HUES6 (cell line): ENCODE measurements at regions not wholly inside any gene's neighbourhood (a gene's known extent, or its start where the extent isn't known, plus 50 kb on each side); places are given as distances from the start of the nearest gene placed in this dataset.
"Not testable (repeated sequence)": the region's sequence is repeated elsewhere in the genome, so short reads cannot be mapped to it uniquely, and the experiment has no call there.

Experiments used
- H3K27ac ChIP-seq: 2 replicates; pipeline ENCODE4 v1.7.0; 2013; ENCODE audit warnings: low read depth, mild to moderate bottlenecking, low read length, inconsistent platforms
- H3K27me3 ChIP-seq: 2 replicates; pipeline ENCODE4 v1.6.1; 2013; ENCODE audit warnings: low read length; ENCODE audit not compliant: control insufficient read depth, insufficient read depth
- H3K36me3 ChIP-seq: 2 replicates; pipeline ENCODE4 v1.6.1; 2013; ENCODE audit warnings: low read length; ENCODE audit not compliant: control insufficient read depth, insufficient read depth
- H3K4me1 ChIP-seq: 2 replicates; pipeline ENCODE4 v1.6.1; 2013; ENCODE audit warnings: low read length; ENCODE audit not compliant: control insufficient read depth, insufficient read depth
- H3K4me3 ChIP-seq: 2 replicates; pipeline ENCODE4 v1.5.1; 2013; ENCODE audit warnings: low read depth, low read length
- H3K9ac ChIP-seq: one replicate; pipeline ENCODE4 v1.6.1; 2013; ENCODE audit warnings: mild to moderate bottlenecking, low read length
- H3K9me3 ChIP-seq: 2 replicates; pipeline ENCODE4 v1.6.1; 2013; ENCODE audit warnings: low read depth, low read length; ENCODE audit not compliant: control insufficient read depth, insufficient read depth

GRCh38 chr4:13797061-13797460, 169.5 kb upstream of the BOD1L1 start:
- H3K36me3 ChIP-seq = no peaks in the 10 kb centered on the region
- no peak overlapping the region for H3K4me3 ChIP-seq
- H3K9me3 ChIP-seq = peaks cover 22% of the 10 kb centered on the region
- H3K4me1 ChIP-seq = no peaks in the 10 kb centered on the region; the same call in 1 of the 2 replicates
- H3K27ac ChIP-seq = no peak overlapping the region
- no peaks in the 10 kb centered on the region for H3K27me3 ChIP-seq
- no peak overlapping the region for H3K9ac ChIP-seq

DNA sequence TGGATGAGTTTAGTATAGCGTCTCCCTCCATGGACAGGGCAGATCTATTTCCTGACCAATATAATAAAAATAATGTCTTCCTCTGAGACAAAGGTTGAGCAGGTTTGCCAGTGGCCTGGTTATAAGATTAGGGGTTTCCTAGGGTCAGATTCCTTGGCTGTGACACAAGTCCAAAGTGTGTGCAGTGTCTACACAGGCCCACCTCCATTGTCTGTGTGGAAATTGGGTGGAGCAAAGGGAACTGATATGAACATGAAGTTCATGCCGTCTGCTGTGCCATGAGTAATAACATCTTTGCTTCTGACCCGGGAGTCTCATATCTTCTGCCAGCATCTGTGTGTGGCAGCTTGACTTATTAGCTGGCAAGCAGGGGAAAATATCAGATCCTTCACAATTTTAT, 187.7 kb upstream of the BOD1L1 start:
- H3K36me3 ChIP-seq = no peaks in the 10 kb centered on the region
- H3K27ac ChIP-seq = no peak overlapping the region
- no peaks in the 10 kb centered on the region for H3K4me1 ChIP-seq
- H3K9ac ChIP-seq = no peak overlapping the region
- H3K4me3 ChIP-seq = no peak overlapping the region
- no peaks in the 10 kb centered on the region for H3K9me3 ChIP-seq
- no peaks in the 10 kb centered on the region for H3K27me3 ChIP-seq

DNA sequence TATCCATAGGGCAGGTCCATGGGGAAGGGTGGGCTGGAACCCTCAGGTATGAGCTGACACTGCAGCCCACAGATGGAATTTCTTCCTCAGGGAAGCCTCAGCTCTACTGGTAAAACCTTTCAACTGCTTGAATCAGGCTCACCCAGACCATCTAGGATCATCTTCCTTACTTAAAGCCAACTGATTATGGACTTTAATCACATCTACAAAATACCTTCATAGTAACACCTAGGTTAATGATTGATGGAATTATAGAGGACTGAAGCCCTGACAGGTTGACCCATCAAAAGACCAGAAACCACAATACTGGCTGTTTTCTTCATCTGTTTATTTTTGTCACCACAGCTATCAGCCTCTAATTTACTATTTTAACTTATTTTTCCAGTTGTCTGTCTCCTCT, 188.9 kb upstream of the BOD1L1 start:
- Histone ChIP-seq H3K4me1 (no peaks in the 10 kb centered on the region), H3K36me3 (no peaks in the 10 kb centered on the region), H3K27ac (no peak overlapping the region), H3K27me3 (no peaks in the 10 kb centered on the region), H3K4me3 (no peak overlapping the region), H3K9me3 (no peaks in the 10 kb centered on the region), H3K9ac (no peak overlapping the region)

- Histone ChIP-seq H3K27ac (no peak overlapping the region), H3K27me3 (no peaks in the 10 kb centered on the region), H3K9me3 (peaks cover 18% of the 10 kb centered on the region), H3K36me3 (no peaks in the 10 kb centered on the region), H3K9ac (no peak overlapping the region), H3K4me1 (no peaks in the 10 kb centered on the region), H3K4me3 (no peak overlapping the region)
Observed at GRCh38 chr4:13821522-13821921, 194.0 kb upstream of the BOD1L1 start.

DNA sequence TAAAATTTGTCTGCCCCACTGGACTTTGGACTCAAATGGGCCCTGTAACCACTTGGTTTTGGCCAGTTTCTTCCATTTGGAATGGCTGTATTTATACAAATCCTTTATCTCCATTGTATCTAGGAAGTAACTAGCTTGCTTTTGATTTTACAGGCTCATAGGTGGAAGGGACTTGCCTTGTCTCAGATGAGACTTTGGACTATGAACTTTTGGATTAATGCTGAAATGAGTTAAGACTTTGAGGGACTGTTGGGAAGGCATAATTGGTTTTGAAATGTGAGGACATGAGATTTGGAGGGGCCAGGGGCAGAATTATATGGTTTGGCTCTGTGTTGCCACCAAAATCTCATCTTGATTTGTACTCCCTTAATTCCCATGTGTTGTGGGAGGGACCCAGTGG, 198.3 kb upstream of the BOD1L1 start:
- peaks cover 18% of the 10 kb centered on the region for H3K9me3 ChIP-seq
- H3K36me3 ChIP-seq, H3K4me3 ChIP-seq, H3K9ac ChIP-seq, H3K27ac ChIP-seq, H3K27me3 ChIP-seq, H3K4me1 ChIP-seq: not testable (repeated sequence)

DNA sequence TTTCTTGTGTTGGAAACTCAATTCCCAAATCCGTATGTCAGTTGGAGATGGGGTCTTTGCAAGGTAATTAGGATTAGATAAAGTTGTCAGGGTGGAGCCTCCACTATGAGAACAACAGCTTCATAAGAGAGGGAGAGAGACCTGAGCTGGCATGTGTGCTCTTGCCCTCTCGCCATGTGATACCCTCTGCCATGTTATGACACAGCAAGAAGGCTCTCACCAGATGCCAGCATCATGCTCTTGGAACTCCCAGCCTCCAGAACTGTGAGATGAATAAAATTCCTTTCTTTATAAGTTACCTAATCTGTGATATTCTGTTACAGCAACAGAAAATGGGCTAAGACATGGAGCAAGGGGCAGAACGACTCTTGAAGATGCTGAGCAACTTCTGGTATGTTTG, 201.9 kb upstream of the BOD1L1 start:
- Histone ChIP-seq H3K9me3 (peaks cover 12% of the 10 kb centered on the region), H3K4me3 (no peak overlapping the region), H3K27ac (no peak overlapping the region), H3K4me1 (no peaks in the 10 kb centered on the region), H3K27me3 (no peaks in the 10 kb centered on the region), H3K36me3 (no peaks in the 10 kb centered on the region), H3K9ac (no peak overlapping the region)

- no peak overlapping the region for H3K27ac ChIP-seq
- H3K9ac ChIP-seq = no peak overlapping the region
- no peak overlapping the region for H3K4me3 ChIP-seq
- H3K4me1 ChIP-seq = no peaks in the 10 kb centered on the region
- H3K9me3 ChIP-seq = 0 out of 2 replicates have a peak, but pooled peaks cover 9% of the 10 kb centered on the region
- H3K27me3 ChIP-seq = no peaks in the 10 kb centered on the region
- no peaks in the 10 kb centered on the region for H3K36me3 ChIP-seq
Observed at GRCh38 chr4:13830449-13830848, 202.9 kb upstream of the BOD1L1 start.

DNA sequence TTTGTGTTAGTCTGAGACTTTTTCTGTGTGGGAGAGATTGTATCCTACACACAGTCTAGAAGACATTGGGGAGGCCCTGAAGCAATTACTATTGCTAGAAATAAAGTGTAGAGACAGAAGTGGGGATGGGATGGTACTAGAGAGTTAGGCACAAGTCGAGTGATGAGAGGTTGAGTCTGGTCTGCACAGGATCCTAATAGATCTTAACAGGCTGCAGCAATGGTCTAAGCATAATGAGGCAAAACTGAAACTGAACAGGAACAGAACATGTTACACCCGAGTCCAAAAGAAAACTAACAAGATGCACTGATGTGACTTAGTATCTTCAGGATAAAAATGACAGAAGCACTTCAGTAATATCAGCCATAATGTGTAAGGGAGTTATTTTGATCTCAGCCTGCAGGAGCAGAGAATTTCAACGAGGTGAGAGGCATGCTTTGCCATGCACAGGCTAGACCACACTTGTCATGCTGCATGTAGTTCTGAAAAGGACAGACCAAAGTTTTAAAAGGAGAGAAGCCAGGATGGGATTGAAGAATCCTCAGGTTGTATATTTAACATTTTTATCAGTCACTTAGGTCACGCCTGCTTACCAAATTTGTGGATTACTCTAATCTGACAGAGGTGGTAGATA, 205.8 kb upstream of the BOD1L1 start:
- H3K4me1 ChIP-seq = no peaks in the 10 kb centered on the region
- no peak overlapping the region for H3K4me3 ChIP-seq
- H3K36me3 ChIP-seq = no peaks in the 10 kb centered on the region
- 0 out of 2 replicates have a peak, but pooled peaks cover 9% of the 10 kb centered on the region for H3K9me3 ChIP-seq
- H3K9ac ChIP-seq = no peak overlapping the region
- H3K27me3 ChIP-seq = no peaks in the 10 kb centered on the region
- H3K27ac ChIP-seq = no peak overlapping the region

- H3K27ac ChIP-seq = no peak overlapping the region
- H3K27me3 ChIP-seq = no peaks in the 10 kb centered on the region
- no peak overlapping the region for H3K9ac ChIP-seq
- no peaks in the 10 kb centered on the region for H3K36me3 ChIP-seq
- no peaks in the 10 kb centered on the region for H3K4me1 ChIP-seq
- no peak overlapping the region for H3K4me3 ChIP-seq
- H3K9me3 ChIP-seq = 0 out of 2 replicates have a peak, but pooled peaks cover 9% of the 10 kb centered on the region
Observed at GRCh38 chr4:13836946-13837912, 209.7 kb upstream of the BOD1L1 start.

GRCh38 chr4:13840502-13841190, 213.1 kb upstream of the BOD1L1 start:
- H3K9ac ChIP-seq = no peak overlapping the region
- H3K27ac ChIP-seq = no peak overlapping the region
- no peaks in the 10 kb centered on the region for H3K36me3 ChIP-seq
- H3K4me1 ChIP-seq = no peaks in the 10 kb centered on the region
- no peak overlapping the region for H3K4me3 ChIP-seq
- H3K27me3 ChIP-seq = no peaks in the 10 kb centered on the region
- no peaks in the 10 kb centered on the region for H3K9me3 ChIP-seq

GRCh38 chr4:13844740-13845139, 217.2 kb upstream of the BOD1L1 start:
- H3K9me3 ChIP-seq = peaks cover 4% of the 10 kb centered on the region; the same call in 1 of the 2 replicates
- H3K4me3 ChIP-seq = no peak overlapping the region
- H3K4me1 ChIP-seq = no peaks in the 10 kb centered on the region
- H3K27me3 ChIP-seq = no peaks in the 10 kb centered on the region
- no peak overlapping the region for H3K27ac ChIP-seq
- H3K9ac ChIP-seq = no peak overlapping the region
- H3K36me3 ChIP-seq = no peaks in the 10 kb centered on the region
